A673 (cell line): ENCODE measurements at regions not wholly inside any gene's neighbourhood (a gene's known extent, or its start where the extent isn't known, plus 50 kb on each side); places are given as distances from the start of the nearest gene placed in this dataset.

Source experiments
- CTCF ChIP-seq: fragments of 300-800, 200-600 bp; sonication (generic); conservative IDR thresholded peaks from 2 replicates; pipeline ENCODE4 v1.5.1; 2017; ENCODE audit warnings: low read depth, mild to moderate bottlenecking, antibody characterized with exemption, low read length, moderate library complexity, mixed read lengths
- EZH2 ChIP-seq: fragments of 200-600 bp; sonication (generic); IDR thresholded peaks from 2 replicates; pipeline ENCODE4 v1.6.1; 2017; ENCODE audit warnings: borderline replicate concordance, low read depth, mild to moderate bottlenecking, mixed read lengths, antibody characterized with exemption, low read length; ENCODE audit not compliant: poor library complexity, severe bottlenecking

- TF ChIP-seq CTCF (no peak), EZH2 (no peak)
Measured at GRCh38 chr1:166338105-166338504, 171.3 kb upstream of the FAM78B start.
